HG02588 (cell line): ENCODE measurements at regions not wholly inside any gene's neighbourhood (a gene's known extent, or its start where the extent isn't known, plus 50 kb on each side); places are given as distances from the start of the nearest gene placed in this dataset.

Experiments used
- ATAC-seq: cut with Tn5 transposase; IDR thresholded peaks from one replicate; pipeline ENCODE4 v1.9.1; 2021; ENCODE audit warnings: mild to moderate bottlenecking, moderate library complexity; ENCODE audit not compliant: unreplicated experiment

DNA sequence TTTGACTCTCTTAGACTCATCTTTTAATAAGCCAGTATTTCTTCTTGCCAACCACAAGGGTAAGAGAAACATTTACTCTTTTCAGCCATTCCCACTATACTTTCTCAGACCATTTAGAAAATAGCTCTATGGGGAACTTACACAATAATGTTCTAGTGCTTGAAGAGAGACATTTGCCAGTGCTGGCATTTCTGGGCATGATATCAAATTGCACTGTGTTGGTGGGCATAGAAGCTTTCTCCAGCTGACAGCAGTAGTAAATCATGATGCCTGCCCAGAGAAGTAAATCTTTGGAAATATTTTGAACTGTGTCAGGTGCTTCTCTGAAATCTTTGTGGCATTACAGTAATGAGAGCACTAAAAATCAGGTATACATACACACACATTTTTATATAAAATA lies 346.6 kb downstream of the CBLN2 start:
- no peak for ATAC-seq

DNA sequence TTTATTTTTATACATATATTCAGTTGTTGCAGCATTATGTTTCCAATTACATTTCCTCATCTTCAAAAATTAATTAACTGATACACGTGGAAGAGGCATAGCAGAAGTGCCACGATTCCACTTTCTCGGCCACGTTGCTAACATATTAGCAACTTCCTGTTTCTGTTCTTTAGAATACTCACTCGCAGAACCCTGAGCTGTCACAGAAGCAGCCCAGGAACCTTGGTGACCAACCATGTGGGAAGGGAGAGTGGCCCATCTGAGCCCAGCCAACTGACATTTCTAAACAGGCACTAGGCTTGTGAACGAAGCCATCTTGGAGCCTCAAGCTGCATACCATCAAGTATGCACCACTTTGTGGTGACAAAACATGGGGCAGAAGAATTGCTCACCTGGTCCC lies 350.1 kb downstream of the CBLN2 start:
- ATAC-seq = no peak

DNA sequence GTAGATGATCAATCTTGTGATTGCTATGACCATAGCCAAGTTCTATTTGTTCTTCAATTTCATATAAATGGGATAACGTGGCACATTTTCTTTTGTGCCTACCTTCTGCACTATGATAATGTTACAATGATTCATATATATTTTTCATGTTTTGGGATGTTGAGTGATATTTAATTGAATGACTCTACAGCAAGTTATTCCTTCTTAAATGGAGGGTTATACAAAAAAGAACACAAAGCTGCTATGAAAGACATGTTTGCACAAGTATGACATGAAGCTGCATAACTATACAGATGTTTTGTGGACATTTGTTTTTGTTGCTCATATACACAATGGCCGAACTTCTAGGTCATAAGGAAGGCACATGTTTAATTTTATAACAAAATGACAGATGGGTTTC lies 356.2 kb downstream of the CBLN2 start:
- ATAC-seq = no peak

DNA sequence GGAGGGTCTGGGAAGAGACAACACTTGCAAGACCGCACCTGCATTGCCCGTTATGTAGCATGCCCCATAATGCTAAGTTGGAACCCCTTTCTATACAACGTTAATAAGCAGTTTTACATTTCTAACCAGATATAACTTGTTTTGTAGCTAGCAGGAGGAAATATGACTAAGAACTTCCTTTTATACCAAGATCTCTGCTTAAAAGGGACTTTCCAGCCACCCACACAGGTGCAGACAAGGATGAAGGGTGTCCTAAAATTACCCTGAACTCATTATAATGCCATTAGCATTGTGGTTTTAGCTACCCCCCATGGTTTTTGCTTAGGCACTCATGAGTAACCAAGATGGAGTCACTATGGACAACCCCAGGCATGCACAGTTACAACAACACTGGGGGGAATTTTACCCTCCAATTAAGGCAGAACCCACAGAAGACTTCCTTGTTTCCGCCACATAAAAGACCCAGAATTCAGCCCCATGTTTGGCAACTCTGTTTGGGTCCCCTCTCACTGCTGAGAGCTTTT lies 362.8 kb downstream of the CBLN2 start:
- peak; percentile 81 for ATAC-seq

DNA sequence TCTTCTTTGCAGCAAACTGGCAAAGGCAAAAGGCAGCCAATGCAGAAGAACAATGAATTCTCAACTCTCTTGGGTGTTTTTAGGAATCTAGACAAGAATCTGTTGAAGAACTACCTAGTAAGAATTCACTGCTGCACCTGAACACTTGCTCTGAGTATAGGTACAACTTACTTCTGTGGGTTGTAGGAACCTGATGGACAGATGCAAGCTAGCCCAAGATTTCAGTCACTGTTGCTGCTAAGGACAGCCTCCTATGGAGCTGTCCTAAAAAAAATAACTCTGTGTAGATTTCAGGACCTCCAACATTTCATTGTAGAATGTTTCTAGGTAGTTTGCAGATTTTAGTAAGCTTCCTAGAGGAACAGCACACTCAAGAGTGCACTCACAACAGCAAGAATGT lies 363.5 kb downstream of the CBLN2 start:
- ATAC-seq = no peak

DNA sequence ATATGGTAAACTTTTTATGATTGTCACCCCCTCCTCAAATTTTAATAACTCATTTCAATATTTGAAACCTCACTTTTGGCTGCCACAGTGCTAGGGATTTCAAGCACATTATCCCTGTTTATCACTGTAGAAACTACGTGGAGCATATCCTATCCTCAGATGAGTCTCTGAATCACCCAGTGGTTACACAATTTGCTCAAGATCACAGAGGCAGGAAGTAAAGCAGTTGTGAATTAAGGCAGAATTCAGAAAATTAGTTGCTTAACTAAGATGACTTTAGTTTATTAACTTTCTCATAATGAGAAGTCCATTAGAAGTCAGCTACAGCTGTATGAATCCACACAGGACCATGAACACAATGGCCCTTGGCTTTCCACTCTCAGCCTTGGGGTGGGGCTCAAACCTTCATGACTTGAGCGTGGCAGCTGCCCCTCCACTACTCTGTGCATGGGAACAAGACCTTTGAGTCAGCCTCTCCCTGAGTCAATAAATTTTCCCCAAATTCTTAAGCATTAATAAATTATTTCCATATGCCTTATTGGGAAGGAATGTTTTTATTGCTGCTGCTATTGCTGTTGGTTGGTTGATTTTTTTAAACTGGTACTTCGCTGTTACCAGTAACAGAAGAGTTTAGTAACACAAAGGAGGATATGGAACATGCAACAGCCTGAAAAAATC lies 369.0 kb downstream of the CBLN2 start:
- no peak for ATAC-seq

DNA sequence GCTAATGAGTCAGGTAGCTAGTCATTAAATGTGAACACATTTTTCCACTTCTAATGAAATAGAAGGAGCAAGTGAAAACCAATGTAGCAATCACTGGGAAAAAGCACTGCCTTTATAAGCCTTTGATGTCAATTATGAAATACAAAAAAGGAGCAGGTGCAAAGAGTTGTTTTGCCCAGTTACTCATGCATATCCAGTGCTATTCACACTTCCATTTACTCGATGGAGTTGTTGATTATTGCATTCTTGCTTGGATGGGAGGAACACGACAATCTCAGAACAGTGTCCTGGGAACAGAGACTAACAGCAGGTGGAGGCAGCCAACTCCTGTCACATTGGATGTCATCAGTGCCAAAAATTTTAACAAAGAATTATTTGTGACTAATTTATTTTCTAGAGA lies 372.5 kb downstream of the CBLN2 start:
- ATAC-seq = no peak

DNA sequence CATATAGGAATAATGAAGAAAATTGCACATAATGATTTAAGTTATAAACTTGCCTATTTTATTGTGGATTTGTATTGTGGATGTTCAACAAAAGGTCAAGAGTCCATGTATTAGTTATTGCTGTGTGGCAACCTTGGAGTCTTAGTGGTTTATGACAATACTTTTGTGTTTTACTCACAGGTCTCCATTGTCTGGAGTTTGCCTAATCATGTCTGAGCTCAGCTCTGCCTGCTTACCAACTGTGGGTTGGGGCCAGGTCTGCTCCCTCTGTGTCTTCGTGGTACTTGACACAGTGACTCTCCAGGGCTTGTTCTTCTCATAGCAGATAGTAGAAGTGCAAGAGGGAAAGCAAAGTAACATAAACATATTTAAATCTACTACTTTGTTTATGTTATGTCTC lies 382.5 kb downstream of the CBLN2 start:
- no peak for ATAC-seq

DNA sequence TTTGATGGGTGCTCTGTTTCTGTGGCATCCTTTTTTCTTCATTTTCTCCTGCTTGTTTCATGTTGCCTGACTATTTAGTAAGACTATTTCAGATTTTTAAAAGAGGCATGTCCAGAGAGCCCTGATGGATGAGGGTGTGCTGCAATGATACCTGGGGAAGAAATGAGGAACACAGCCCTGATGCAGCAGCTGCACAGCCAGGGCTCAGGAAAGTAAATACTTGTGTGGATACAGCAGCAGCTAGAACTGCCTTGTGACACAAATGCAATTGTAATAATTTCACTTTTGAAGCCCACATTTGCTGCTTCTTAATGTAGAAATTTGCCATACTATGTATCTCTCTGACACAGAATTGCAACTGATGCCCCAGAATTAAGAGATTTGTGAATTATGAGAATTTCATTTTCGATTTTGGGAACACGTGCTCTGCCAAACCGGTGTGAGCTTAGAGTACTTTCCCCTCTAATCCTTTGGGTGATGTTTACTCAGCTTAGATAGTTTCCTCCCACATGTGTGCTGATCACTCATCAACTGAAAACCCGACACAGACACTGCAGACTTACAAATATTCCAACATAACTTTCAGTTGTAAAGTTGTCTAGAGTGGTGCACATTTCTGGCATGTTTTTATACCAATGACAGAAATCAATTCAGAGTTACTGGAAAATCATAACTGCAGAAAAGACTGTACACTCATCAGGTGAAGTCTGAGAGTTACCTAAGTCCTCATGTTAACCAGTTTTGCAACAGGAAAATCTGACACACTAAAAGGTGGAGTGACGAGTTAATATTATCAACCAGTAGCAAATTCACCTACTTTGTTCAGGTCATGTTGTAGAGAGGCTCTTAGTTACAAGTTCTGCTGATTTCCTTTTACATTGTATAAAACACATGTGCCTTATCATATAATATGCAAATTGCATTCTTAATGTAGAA lies 383.4 kb downstream of the CBLN2 start:
- peak; percentile 78 for ATAC-seq

DNA sequence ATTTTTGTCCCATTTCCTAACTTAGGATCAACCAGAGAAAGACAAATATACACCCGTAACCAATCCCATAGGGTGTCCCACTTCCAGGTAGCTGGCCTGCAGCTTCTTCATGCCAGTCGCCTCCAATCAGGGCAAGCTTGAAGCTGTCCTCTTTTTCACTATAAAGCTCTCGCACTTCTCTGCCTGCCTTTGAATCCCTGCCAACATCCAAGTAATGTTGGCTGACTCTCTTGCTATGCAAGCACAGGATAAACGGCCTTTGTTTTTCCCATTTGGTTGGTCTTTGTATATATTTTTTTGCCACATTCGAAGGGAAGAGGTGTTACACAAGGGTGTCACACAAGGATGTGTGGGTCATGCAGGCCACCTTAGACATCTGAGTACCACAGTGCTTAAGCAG lies 388.8 kb downstream of the CBLN2 start:
- no peak for ATAC-seq

DNA sequence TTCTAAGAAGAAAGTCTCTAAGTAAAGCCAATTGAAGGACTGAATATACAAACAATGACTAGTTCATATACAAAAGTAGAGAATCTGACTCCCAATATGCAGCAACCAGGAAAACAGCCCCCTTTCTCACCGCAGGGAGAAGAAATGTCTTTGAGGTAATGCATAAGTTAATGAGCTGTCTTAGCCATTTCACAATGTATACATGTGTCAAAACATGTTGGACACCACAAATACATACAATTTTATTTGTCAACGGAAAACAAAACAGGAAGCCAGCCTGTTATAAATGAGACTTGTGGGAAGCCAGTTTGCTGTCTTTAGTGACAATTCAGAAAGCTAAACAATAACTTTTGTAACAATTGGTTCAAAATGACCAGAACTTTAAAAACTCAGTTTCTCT lies 389.2 kb downstream of the CBLN2 start:
- no peak for ATAC-seq

DNA sequence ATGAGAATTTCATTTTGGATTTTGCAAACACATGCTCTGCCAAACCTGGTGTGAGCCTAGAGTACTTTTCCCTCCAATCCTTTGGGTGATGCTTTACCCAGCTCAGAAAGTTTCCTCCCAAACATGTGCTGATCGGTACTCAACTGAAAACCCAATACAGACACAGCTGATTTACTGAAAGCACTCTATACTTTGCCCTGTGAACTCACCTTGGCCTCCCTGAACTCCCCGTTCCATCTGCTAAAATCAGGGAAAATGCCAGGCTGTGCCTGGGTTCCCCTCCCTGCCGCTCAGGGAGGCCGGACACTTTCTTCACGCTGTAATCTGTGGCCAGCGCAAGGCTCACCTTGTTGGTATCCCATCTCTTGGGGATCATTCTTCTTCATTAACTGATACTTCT lies 391.2 kb downstream of the CBLN2 start:
- no peak for ATAC-seq

DNA sequence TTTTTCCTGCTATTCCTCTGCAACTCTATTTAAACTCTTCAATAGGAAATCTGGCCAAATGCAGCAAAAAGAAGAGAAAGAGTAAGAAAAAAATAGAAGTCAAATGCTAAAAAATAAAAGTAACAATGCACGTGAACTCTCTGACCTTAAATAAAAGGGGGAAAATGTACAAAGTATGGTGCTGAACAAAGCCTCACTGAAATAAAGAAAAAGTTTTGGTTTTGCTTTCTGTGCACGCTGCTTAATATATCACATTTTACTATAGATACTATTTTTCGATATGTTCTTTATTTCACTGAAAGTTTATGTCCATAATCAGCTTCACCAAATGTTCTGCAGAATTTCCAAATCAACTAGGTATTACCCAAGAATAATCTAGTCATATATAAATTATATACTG lies 396.3 kb downstream of the CBLN2 start:
- ATAC-seq = no peak

DNA sequence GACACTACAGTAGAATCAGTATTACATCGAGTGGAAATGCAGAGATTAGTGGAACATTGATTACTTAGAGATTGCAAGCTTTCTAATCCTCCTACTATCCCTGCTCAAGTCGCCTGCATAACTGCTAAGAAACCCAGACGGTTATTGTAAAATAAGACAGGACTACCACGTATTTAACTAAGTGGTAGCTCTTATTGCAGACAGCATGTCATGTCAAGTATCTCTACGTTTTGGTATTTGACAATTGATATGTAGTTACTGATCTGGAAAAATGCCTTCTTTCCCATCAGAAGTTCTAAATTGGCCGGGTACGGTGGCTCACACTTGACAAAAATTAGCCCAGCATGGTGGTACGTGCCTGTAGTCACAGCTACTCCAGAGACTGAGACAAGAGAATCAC lies 404.1 kb downstream of the CBLN2 start:
- no peak for ATAC-seq

DNA sequence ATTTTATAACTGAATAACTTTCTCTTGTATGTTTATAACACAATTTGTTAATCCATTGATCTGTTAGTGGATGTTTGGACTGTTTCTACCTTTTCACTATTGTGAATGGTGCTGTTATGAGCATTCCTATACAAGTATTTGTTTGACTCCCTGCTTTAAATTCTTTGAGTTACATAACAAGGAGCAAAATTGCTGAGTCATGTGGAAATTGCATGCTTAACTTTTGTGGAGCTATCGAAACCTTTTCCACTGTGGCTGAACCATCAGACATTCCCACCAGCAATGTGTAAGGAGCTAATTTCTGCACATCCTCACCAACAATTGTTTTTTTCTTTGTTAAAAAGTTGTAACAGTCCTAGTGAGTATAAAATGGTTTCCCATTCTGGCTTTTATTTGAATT lies 415.5 kb downstream of the CBLN2 start:
- ATAC-seq = no peak

DNA sequence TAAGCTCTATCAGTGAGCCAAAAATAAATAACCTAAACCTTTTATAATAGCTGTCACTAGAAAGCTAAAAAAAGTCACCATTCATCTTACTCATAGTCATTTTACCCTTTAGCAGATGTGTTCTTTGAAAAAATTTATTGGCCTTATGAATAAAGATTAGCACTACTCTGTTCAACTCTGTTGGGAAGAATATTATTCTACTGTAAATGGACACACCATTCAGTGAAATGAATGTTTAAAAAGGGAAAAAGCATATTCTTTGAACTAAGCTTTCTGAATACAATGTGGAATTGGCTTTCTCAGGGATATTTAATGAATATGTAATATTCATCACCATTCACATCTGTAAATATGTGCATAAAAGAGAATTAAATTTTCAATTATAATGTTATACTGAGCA lies 422.0 kb downstream of the CBLN2 start:
- no peak for ATAC-seq

DNA sequence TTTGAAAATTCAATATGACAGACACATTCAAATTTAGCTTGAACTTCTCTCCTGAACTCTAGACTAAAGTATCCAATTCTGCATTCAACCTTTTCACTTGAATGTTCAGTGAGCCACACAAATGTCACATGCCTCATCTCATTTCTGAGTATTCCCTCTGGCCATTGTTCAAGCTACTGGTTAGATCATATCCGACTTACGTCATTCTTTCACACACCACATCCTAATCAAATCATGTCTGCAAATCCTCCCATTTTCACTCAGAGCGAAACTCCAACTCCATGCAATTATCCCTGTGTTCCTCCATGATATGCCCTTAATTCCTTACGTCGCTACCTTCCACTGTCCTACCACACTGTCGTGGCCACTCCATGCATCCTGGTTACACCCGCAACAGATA lies 425.1 kb downstream of the CBLN2 start:
- ATAC-seq = no peak

DNA sequence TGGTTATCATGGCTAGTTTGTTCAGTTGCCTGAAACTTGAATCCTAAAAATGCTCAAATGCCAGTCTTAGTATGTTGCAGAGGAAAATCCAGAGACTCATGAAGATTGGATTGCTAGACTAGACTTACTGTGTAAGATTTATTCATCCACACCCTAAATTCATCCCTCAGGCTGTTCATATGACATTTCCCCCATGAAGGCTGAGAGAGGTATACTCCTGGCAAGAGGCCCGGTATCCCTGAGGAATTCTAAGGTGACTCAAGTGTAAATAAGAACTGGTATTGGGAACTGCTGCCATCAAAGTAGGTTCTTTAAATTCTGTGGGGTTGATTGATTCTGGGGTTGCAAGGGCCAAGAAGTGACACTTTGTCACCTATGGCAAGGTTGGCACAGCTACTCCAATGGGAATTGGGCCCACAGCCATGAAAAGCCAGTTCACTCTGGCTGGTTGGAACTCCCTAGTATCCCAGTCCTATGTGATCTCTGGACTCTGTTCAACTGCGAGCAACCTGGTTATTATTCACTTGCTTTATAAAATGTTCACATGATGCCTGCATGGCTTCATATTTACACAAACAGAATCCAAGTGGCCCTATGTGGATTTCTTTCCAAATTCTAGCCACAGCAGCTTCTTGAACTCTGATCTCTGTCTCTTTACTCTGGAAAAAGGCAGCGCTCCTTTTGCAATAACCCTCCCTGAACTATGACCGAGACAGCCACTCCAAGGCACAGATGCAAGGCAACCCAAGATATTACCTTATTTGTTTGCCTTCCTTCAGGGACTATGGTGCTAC lies 429.1 kb downstream of the CBLN2 start:
- ATAC-seq = no peak

DNA sequence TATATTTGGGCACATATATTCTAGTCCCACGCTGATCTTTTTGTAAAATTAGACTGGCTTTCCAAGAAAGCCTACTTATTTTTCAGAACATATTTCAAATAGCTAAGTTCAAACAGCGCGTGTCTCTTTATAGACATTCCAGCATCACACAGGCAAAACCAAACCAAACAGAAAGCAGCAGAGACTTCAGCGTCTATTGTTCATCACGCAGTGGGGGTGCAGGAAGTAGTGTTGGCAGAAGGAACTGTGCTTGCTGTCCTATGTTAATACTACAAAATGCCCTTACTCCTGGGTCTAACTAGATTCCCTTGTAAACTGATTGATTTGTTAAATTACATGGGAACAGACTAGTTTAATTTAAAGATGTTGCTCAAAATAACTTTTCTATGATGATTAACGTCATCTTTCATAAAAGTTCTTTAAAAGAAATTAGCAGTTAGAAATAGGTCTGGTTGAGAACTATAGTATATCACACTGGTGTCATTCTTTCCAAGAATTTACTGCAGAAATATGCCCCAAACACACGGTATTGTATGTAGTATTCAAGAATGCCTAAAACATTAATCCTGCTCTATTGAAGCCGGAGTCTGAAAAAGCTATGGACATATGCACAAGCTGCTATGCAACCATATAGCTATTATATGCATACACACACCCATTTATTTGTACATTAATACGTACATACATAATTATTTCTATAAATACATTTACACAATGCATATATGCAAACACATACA lies 436.3 kb downstream of the CBLN2 start:
- no peak for ATAC-seq

DNA sequence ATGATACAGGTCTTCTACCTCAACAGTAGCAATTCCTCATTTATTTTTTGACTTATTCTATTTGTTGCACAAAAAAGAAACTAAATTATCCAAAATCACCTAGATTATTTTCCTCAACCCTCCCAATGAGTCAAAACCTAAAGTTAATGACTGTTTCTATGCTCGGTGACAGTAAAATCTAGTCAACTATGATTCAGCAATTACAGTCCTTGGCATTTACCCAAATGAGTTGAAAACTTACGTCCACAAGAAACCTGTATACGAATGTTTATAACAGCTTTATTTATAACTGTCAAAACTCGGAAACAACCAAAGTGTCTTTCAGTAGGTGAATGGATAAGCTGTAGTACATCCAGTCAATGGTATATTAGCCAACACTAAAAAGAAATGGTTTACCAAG lies 439.3 kb downstream of the CBLN2 start:
- ATAC-seq = no peak

DNA sequence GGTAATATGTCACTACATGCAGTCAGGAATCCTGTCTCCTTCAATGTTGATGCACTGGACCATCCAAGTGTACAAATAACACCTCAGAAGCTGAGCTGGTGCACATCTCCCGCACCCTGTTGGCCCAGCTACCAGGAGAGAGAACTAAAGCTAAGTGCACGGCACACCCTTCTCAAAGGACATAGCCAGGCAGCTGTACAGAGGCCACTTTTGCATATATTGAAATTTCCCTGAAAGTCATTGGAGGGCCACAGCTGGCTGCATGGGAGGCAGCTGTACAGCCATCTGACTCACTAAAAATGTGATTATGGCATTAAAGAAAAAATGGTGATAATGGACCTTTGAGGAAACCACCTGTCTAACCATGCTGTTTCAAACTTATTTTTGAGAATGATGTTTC lies 441.7 kb downstream of the CBLN2 start:
- no peak for ATAC-seq
